Stimulated activated naive CD4-positive, alpha-beta T cell (primary cell): ENCODE measurements at regions not wholly inside any gene's neighbourhood (a gene's known extent, or its start where the extent isn't known, plus 50 kb on each side); places are given as distances from the start of the nearest gene placed in this dataset.

Experiments used
- DNase-seq, 6 experiments: peaks; one replicate each; lab custom pipeline; 2025; lab: John Stamatoyannopoulos, UW

DNA sequence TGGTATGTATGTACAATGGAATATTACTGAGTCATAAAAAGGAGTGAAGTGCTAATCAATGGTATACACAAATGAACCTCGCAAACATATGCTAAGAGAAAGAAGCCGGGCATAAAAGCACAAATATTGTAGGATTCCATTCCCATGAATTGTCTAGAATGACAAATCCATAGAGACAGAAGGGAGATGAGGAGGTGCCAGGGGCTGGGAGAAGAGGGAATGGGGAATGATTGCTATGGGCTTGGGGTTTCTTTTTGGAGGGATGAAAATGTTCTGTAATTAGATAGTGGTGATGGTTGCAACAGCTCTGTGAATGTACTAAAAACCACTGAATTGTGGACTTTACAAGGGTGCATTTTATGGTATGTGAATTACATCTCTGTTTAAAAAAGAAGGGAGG lies 73.5 kb downstream of the GLI2 start:
- no peak for DNase-seq

DNA sequence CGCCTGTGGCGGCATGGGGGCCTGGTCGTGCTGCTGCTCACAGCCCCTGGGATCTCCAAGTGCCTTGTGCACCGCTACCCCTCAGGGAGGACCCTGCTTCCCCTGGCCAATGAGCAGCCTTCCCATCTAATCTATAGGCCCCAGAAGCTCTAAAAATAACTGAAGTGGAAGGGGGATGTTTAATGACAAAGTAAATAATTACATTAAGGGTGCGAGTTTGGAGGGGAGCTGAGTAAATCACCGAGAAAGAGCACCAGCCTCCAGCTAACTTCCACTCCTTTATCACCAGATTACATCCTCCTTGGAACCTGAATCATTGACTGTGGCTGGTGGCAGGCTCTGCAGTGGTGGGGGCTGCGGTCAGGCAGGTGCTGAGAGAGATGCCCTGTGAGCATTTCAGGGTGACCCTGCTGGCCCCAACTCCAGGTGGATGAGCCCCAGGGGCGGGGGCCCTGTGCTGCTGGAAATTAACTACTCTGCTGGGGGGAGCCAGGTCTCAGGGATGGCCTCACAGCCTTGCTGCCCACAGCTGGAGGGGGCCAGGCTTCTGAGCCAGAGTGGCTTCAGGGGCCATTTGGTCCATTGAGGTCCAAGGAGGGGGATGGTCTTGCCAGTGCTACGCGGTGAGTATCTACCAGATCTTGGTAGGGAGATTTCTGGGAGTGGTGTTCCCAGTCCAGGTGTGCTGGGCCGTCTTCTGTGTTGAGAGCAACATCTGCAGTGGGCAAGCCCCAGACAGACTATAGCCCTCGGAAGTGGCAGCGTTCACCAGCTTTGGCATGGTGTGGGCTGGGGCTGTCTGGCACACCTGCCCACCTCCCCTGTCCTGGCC lies 74.2 kb downstream of the GLI2 start:
- no peak for DNase-seq

DNA sequence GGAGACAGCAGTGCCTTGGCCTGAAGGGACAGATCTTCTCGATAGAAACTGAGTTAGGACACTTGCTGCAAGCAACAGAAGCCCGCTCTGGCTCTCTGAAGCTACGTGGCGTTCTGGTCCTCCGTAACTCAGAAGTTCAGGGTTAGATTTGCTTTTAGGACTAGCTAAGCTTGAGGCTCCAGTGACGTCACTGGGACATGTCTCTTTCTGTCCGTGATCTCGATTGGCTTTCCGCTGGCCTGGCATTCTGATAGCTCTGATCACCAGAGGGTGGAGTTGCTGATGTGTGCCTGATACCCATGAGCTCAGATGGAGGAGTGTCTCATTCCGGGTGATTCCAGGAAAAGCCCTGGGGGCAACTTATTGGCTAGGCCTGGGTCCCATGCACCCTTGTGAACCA lies 75.0 kb downstream of the GLI2 start:
- DNase-seq: no peak

DNA sequence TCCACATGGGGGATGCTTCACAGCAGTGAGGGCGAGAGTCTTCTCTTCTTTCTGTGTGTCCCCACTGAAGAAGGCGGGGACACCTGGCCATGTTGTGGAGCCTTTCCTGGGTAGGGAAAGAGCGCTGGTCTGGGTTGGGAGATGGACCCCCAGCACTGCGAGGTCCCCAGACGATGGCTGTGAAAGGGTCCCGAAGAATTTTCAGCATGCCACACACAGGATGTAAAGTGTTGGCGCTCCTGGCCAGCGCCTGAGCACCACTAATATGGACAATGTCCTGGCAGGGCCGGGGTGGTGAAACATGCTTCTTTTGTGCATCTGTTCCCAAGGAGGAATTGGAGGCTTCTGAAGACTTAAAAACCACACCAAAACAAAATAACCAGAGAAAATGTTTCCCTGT lies 77.2 kb downstream of the GLI2 start:
- no peak for DNase-seq

- DNase-seq: no peak
Observed at GRCh38 chr2:120814352-120814751, 78.7 kb downstream of the GLI2 start.

GRCh38 chr2:120815292-120815691 lies 79.6 kb downstream of the GLI2 start:
- no peak for DNase-seq

- no peak for DNase-seq
Observed at GRCh38 chr2:120817136-120817955, 81.7 kb downstream of the GLI2 start.

DNA sequence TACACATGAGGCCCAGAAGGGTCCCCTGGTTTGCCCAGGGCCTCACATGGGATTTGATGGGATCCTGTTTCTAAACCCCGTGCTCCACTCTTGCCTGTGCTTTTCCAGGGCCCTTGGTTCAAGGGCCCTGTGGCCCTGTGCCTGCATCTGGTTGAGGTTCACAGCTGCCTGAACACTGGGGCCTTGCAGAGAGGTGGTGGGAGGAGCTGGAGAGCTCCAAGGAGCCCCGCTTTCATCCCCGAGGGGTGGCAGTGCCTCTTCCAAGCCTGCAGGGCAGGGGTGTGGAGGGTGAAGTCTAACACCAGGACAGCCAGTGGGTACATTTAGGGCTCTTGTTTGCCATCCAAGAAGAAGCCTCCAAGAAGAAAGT lies 82.3 kb downstream of the GLI2 start:
- no peak for DNase-seq

DNA sequence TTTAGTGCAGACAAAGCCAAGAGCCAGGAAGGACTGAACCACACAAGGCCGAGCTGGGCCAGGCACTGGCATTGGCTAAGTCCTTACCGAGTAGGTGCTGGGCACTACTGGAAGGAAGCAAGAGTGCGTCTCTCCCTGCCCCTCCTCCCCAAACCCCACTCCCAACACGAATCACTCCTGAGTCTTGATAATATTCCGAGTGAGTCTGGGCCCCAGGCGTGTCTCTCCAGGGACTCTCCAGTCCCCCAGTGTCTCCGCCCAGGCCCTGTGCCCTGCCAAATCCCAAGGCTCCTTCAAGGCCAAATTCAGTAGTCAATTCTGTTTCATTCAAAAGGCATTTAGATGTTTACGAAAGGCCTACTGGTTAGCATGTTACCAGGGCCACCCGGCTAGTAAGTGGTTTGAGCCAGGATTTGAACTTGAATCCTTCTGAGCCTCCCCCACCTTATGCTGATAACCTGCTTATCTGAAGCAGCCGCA lies 82.8 kb downstream of the GLI2 start:
- DNase-seq: no peak

DNA sequence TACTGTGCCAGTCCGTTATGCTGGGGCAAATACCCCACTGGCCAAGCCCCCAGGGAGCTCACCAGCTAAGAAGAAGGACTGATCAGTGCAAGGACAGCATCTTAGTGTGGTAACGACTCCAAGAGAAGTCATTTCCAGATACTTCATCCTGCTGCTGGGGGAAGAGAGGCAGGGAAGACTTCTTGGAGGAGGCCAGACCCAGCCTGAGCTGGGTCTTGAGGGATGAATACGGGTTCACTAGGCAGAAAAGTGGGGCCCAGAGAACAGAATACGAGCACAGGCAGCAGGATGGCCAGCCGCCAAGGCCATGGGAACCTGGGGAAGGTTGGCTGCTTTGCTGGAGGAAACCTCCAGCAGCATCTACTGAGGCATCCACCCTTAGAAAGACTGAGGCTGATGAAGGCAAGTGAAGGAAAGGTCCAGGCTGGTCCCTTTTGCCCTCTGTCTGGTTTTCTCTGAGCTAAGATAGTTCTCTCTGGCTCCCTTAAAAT lies 84.1 kb downstream of the GLI2 start:
- no peak for DNase-seq

DNA sequence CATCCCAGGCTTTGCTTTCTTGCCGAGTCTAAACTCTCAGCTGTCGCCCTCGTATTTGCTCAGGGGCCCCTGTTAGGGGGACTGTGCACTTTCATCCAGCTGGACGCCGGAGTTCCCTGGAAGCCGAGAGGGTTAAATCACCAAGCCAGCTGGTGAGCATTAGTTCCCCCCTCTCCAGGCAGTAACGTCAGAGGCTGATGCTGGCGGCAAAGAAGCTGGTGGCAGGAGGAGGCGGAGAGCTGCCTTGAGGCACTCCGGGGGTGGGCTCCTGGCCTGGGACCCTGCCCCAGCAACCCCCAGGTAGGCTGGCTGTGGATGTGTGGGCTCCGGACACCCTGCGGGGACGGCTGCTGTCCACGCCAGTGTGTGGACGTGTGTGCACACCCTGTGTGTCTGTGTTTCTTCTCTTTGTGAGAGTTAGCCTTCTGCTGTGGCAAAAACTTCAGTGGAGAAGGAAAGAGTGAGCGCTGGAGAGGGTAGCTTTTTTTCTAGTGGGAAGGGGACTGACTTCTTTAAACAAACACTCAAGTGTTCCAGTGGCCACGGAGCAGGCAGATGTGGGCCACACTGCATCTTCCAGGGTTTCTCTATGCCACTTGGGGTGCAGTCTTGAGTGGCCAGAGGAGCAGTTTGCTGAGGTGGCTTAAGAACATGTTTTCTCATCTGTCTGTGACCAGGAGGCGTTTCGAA lies 84.7 kb downstream of the GLI2 start:
- DNase-seq: no peak

DNA sequence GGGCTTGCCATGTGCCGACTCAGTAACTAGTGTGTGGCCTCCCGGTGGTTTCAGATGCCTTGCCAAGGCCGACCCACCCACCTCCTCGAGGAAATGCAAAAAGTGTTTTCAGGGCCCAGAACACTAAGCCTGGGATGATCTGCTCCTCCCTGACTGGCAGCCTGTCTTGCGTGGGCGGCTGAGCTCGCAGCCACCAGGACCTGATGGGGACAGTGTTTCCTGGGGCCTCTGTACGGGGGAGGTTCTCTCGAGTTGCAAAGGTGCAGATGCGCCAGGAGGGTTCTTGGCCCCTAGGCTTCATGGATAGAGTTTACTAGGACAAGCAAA lies 85.2 kb downstream of the GLI2 start:
- DNase-seq: no peak

GRCh38 chr2:120821446-120822160 lies 85.9 kb downstream of the GLI2 start:
- DNase-seq: no peak

- no peak for DNase-seq
Observed at GRCh38 chr2:120822933-120823332, 87.3 kb downstream of the GLI2 start.

DNA sequence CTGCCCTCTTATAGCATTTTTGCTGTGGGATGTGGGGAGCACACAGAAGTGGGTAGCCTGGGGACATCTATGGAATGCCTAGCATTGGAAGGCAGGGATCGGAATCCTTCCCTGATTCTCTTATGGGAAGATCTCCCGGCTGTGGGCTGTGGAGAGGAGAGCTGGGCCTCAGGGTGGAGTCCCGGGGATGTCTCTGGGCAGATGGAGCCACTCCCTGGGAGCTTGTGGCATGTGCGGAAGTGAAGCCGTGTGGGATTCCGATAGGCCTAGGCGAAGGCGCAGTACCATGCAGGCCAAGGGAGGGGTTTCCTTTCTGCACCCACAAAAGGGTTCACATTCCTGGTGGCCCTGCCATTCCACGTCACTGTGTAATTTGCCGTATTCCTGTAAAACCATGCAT lies 87.9 kb downstream of the GLI2 start:
- DNase-seq: no peak

DNA sequence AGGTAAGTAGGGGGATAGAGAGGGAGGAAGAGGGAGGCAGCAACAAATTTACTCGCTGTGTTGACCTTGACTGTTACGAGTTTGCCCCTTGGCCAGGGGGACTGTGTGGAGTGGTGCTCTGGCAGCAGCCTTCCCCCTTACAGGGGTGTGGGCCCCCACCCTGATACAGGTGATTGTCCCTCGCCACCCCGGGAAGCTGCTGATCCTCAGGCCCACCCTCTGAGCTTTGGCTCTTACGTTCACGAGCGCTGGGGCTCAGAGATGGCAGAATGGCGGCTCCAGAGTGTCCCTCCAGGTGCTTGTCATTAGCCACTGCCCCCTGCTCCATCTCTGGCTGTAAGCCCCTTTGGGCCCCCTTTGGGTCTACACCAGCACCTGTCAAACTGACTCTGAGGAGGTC lies 88.6 kb downstream of the GLI2 start:
- no peak for DNase-seq

- DNase-seq: no peak
Observed at GRCh38 chr2:120825370-120826259, 89.9 kb downstream of the GLI2 start.

GRCh38 chr2:120826260-120826648 lies 90.6 kb downstream of the GLI2 start:
- DNase-seq: no peak

- no peak for DNase-seq
Observed at GRCh38 chr2:120826716-120827410, 91.2 kb downstream of the GLI2 start.

DNA sequence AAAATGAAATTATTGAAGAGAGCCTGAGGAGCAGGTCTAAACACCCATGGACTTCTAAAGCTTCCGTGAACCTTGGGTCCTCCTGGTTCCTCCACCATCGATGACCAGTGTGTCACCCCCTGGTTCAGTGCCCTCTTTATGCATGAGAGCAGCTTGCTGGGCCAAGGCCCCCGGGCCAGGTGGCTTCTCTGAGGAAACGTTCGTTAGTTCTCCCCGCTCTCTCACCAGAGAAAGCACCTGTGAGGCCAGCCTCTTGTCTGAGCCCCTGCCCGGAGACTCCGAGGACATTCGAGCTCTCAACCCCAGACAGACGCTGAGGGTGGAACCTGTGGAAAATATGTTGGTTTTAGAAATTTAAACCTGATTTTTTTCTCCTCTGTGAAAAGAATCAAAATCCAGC lies 92.4 kb downstream of the GLI2 start:
- DNase-seq: no peak
